Ectodermal cell (in vitro differentiated cells): ENCODE measurements at regions not wholly inside any gene's neighbourhood (a gene's known extent, or its start where the extent isn't known, plus 50 kb on each side); places are given as distances from the start of the nearest gene placed in this dataset.

ENCODE experiments used
- H3K27ac ChIP-seq: 2 replicates; pipeline ENCODE4 v1.7.0; 2013; ENCODE audit warnings: mild to moderate bottlenecking, low read depth, low read length; ENCODE audit not compliant: insufficient read depth, poor library complexity, severe bottlenecking
- H3K27me3 ChIP-seq: 2 replicates; pipeline ENCODE4 v1.7.0; 2013; ENCODE audit warnings: mild to moderate bottlenecking, low read length; ENCODE audit not compliant: insufficient read depth, control insufficient read depth, poor library complexity, severe bottlenecking
- H3K36me3 ChIP-seq: one replicate; pipeline ENCODE4 v1.7.0; 2013; ENCODE audit warnings: low read length; ENCODE audit not compliant: control insufficient read depth, insufficient read depth
- H3K4me1 ChIP-seq: one replicate; pipeline ENCODE4 v1.7.0; 2013; ENCODE audit warnings: low read length; ENCODE audit not compliant: control insufficient read depth, insufficient read depth
- H3K4me3 ChIP-seq: 2 replicates; pipeline ENCODE4 v1.7.0; 2013; ENCODE audit warnings: low read depth, low read length, control low read depth; ENCODE audit not compliant: insufficient read depth
- H3K9me3 ChIP-seq: 2 replicates; pipeline ENCODE4 v1.7.0; 2013; ENCODE audit warnings: mild to moderate bottlenecking, low read length, moderate library complexity; ENCODE audit not compliant: control insufficient read depth
- WGBS, 2 experiments: methylation state at CpG; one replicate each; pipeline ENCODE4 v1.1.7; 2013; ENCODE audit warnings: missing lambda C conversion rate in 2 of 2; 5-methylcytosine and 5-hydroxymethylcytosine counted together

- Histone ChIP-seq H3K4me1 (no peaks in the 10 kb centered on the region), H3K9me3 (no peaks in the 10 kb centered on the region), H3K27ac (no peak overlapping the region), H3K36me3 (no peaks in the 10 kb centered on the region), H3K4me3 (no peak overlapping the region), H3K27me3 (no peaks in the 10 kb centered on the region)
- WGBS, 2 experiments = 93 to 100% methylated on average over 1 of the region's 1 CpG
These were observed 112.9 kb upstream of the JAG1 start for GRCh38 chr20:10786678-10787077.

- WGBS, 2 experiments = 100% methylated on average over 2 of the region's 2 CpGs; no CpG with 5 or more reads in 1 of the 2 experiments
- Histone ChIP-seq H3K36me3 (no peaks in the 10 kb centered on the region), H3K27ac (no peak overlapping the region), H3K4me1 (no peaks in the 10 kb centered on the region), H3K4me3 (no peak overlapping the region), H3K9me3 (no peaks in the 10 kb centered on the region), H3K27me3 (no peaks in the 10 kb centered on the region)
These were observed 114.3 kb upstream of the JAG1 start for GRCh38 chr20:10788055-10788454.

GRCh38 chr20:10788877-10789276 lies 115.1 kb upstream of the JAG1 start:
- Histone ChIP-seq H3K9me3 (no peaks in the 10 kb centered on the region), H3K27me3 (no peaks in the 10 kb centered on the region), H3K4me1 (peaks cover 4% of the 10 kb centered on the region), H3K4me3 (no peak overlapping the region), H3K27ac (no peak overlapping the region), H3K36me3 (no peaks in the 10 kb centered on the region)
- WGBS, 2 experiments = 95% methylated on average over 4 of the region's 4 CpGs

GRCh38 chr20:10789386-10789785 lies 115.6 kb upstream of the JAG1 start:
- 78 to 100% methylated on average over 1 of the region's 1 CpG for WGBS, 2 experiments
- Histone ChIP-seq H3K4me1 (peaks cover 10% of the 10 kb centered on the region), H3K27me3 (no peaks in the 10 kb centered on the region), H3K27ac (no peak overlapping the region), H3K36me3 (no peaks in the 10 kb centered on the region), H3K9me3 (no peaks in the 10 kb centered on the region), H3K4me3 (no peak overlapping the region)

GRCh38 chr20:10790013-10790412 lies 116.2 kb upstream of the JAG1 start:
- H3K9me3 ChIP-seq = no peaks in the 10 kb centered on the region
- no peaks in the 10 kb centered on the region for H3K27me3 ChIP-seq
- WGBS, 2 experiments = 89 to 92% methylated on average over 8 of the region's 8 CpGs
- H3K4me1 ChIP-seq = peaks cover 10% of the 10 kb centered on the region
- no peaks in the 10 kb centered on the region for H3K36me3 ChIP-seq
- no peak overlapping the region for H3K4me3 ChIP-seq
- no peak overlapping the region for H3K27ac ChIP-seq

GRCh38 chr20:10792291-10792690 lies 118.5 kb upstream of the JAG1 start:
- 83 to 100% methylated on average over 1 to 2 of the region's 3 CpGs for WGBS, 2 experiments
- H3K27me3 ChIP-seq = no peaks in the 10 kb centered on the region

GRCh38 chr20:10793766-10794165 lies 120.0 kb upstream of the JAG1 start:
- Histone ChIP-seq H3K9me3 (no peaks in the 10 kb centered on the region), H3K36me3 (no peaks in the 10 kb centered on the region), H3K4me1 (peaks cover 10% of the 10 kb centered on the region), H3K4me3 (no peak overlapping the region), H3K27me3 (no peaks in the 10 kb centered on the region), H3K27ac (no peak overlapping the region)
- WGBS, 2 experiments = 52 to 53% methylated on average over 16 of the region's 16 CpGs

More at GRCh38 chr20:10792291-10792690, 118.5 kb upstream of the JAG1 start:
- Histone ChIP-seq H3K36me3 (no peaks in the 10 kb centered on the region), H3K27ac (no peak overlapping the region), H3K4me3 (no peak overlapping the region), H3K4me1 (peaks cover 10% of the 10 kb centered on the region), H3K9me3 (no peaks in the 10 kb centered on the region)

- peaks cover 10% of the 10 kb centered on the region for H3K4me1 ChIP-seq
- H3K9me3 ChIP-seq = no peaks in the 10 kb centered on the region
- WGBS, 2 experiments = 96 to 97% methylated on average over 3 of the region's 3 CpGs
- H3K27ac ChIP-seq = no peak overlapping the region
- H3K4me3 ChIP-seq = no peak overlapping the region
- H3K27me3 ChIP-seq = no peaks in the 10 kb centered on the region
- H3K36me3 ChIP-seq = no peaks in the 10 kb centered on the region
These were observed 121.0 kb upstream of the JAG1 start for GRCh38 chr20:10794765-10795164.

GRCh38 chr20:10795286-10796026 lies 121.7 kb upstream of the JAG1 start:
- Histone ChIP-seq H3K4me1 (peaks cover 10% of the 10 kb centered on the region), H3K27ac (no peak overlapping the region), H3K36me3 (no peaks in the 10 kb centered on the region), H3K4me3 (no peak overlapping the region), H3K9me3 (no peaks in the 10 kb centered on the region), H3K27me3 (no peaks in the 10 kb centered on the region)
- WGBS, 2 experiments = 92 to 94% methylated on average over 11 of the region's 11 CpGs

- H3K27ac ChIP-seq = no peak overlapping the region
- no peaks in the 10 kb centered on the region for H3K27me3 ChIP-seq
- no peaks in the 10 kb centered on the region for H3K9me3 ChIP-seq
- no peaks in the 10 kb centered on the region for H3K36me3 ChIP-seq
- H3K4me1 ChIP-seq = peaks cover 7% of the 10 kb centered on the region
- 93 to 95% methylated on average over 3 of the region's 3 CpGs for WGBS, 2 experiments
- H3K4me3 ChIP-seq = no peak overlapping the region
These were observed 125.0 kb upstream of the JAG1 start for GRCh38 chr20:10798811-10799210.
